ENCODE measurements at regions not wholly inside any gene's neighbourhood (a gene's known extent, or its start where the extent isn't known, plus 50 kb on each side); places are given as distances from the start of the nearest gene placed in this dataset.
"Not testable (repeated sequence)": the region's sequence is repeated elsewhere in the genome, so short reads cannot be mapped to it uniquely, and the experiment has no call there.

DNA sequence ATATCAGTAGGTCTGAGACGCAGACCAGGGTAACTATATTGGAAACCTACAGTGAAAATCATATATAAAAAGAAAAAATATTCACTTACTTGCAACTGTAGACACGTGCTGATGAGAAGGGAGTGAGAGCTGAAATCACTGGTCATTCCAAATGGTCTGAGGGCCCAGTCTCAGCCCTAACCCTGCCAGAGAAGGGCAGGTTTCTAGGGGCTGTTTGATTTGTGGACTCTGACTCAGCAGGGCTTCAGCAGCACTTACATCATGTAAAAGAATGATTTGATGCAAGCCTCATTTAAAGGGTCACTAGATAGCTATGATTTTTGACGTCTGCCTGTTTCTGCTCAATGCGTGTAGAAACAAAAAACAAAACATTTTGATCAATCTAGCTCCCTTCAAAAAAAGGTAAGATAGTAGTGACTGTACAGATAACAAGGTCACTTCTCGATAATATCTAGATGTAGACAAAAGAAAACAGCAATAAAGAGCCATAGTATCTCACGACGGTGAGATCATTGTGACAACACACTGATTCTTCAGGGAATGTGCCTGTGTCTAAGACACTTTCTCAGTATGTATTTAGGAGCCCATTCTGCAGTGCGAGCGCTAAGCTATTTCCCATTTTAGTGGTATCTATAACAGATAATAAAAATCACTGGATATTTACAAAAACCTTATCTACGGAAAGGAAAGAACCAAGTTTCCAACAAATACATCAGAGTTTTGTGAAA is 307.2 kb downstream of the HIVEP2 start:
- no peak for DNase-seq

DNA sequence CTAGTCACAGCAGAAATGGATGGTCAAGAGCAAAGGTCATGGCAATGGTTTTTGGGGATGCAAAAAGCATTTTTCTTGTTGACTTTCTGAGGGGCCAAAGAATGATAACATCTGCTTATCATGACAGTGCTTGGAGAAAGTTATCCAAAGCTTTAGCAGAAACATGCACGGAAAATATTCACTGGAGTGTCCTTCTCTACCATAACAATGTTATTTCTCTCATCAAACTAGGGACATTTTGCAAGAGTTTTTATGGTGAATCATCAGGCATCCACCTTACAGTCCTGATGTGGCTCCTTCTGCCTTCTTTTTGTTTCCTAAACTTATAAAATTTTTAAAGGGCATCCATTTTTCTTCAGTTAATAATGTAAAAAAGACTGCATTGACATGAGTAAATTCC is 302.3 kb downstream of the HIVEP2 start:
- no peak for DNase-seq

DNA sequence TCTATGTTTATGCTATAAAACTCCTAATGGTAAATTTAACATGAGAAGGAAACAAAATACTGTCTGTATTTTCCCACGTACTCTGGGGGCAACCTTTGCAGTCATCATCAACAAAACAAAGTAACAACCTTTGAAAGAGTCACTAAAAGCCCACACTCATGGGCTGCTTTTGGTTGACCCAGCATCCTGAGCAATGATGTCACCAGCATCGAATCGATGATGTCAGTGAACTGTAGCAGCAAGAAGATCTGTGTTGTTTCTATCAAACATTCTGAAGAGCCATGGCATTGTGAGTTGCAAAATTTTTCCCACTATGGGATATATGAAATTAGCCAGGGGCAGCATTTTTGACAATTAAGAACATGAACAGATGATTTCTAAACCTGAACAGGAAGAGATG is 300.1 kb downstream of the HIVEP2 start:
- DNase-seq = no peak

DNA sequence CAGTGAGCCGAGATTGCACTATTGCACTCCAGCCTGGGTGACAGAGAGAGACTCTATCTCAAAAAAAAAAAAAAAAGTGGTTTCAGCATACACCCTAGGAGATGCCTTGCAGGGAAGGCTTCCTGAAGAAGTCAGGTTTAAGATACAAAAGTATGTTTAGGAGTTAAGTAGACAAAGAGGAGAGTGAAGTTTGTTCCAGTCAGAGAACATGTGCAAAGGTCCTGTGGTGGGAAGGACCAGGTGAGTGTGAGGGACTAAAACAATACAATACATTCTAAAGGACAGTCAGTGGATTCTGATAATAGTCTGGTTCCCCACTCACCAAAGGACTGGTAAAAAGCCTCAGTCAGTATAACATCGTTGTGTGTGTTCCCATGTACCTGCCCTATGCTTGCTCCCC is 299.3 kb downstream of the HIVEP2 start:
- no peak for DNase-seq

DNA sequence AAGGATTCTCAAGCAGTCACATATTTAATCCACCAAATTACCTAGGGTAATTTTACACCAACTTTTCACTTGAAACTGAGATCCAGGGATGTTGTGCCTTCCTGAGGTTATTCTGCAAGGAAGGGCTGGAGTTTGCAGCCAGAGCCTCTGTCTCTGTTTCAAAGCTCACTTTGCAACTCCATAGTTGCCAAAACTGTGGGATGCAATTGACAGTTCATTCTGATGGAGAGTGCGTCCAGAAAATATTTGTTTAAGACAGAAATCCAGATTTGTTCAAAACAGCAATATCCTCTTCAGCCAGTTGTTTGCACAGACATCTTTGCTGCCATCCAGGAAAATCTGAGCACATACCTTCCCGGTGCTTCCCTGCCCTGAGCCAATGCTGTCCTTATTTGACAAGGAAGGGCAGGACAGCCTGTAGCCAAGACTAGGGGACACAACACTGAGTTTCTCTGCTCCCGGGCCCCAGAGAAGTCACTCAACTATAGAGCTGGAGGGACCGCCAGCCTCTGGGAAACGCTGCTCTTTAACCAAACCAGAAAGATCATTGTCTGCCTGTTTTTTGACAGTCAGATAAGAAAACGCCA is 297.4 kb downstream of the HIVEP2 start:
- DNase-seq = no peak

DNA sequence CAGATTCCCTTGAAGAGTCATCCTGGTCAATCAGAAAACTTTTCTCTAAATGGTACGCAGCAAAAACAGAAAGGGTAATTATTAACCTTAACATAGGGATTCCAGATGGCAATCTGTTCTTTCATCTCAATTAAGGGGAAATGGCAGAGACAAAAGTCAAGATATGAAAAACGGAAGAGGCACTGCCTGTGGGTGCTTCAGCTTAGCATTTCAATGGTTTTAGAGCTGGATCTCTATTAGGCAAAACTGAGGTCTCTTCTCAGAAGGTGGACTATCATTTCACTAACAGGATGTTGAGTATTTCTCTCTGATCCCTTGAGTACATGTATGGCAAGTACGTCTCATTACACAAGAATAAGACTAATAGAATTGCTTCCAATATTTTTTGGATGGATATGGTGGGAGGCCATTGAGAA is 296.9 kb downstream of the HIVEP2 start:
- DNase-seq = no peak

DNA sequence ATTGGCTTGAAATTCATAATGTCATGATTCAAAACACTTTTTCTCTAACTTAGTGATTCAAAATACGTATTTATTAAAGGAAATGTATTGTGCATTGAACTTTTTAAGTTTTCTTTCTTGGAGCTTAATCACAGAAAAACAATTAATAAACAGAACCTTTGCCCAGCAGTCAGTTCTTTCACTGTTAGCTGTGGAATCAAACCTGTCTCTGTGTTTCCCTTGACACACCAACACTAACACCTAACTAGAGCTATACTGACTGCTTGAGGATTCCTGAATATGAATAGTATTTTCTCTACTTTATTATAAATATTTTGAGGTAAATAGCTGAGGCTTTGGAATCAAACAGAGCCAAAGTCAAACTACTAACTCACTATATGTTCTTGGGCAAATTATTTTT is 296.4 kb downstream of the HIVEP2 start:
- DNase-seq = no peak

DNA sequence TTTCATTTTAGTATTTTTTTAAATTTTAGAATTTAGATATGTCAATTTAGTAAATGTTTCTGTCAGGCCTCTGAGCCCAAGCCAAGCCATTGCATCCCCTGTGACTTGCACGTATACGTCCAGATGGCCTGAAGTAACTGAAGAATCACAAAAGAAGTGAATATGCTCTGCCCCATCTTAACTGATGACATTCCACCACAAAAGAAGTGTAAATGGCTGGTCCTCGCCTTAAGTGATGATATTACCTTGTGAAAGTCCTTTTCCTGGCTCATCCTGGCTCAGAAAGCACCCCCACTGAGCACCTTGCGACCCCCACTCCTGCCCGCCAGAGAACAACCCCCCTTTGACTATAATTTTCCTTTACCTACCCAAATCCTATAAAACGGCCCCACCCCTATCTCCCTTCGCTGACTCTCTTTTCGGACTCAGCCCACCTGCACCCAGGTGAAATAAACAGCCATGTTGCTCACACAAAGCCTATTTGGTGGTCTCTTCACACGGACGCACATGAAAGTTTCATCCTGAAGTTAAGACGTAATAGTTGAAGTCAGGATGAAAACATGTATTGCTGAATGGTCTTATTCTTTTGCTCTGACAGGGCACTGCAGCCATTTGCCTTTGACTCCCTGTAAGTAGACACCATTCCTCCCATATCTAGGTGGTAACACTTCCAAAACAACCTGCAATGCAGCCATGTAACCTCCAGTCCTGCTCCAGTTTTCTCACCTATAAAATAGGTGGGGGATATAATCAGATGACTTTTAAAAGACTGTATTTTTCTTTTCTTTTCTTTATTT is 295.3 kb downstream of the HIVEP2 start:
- DNase-seq = not testable (repeated sequence)

DNA sequence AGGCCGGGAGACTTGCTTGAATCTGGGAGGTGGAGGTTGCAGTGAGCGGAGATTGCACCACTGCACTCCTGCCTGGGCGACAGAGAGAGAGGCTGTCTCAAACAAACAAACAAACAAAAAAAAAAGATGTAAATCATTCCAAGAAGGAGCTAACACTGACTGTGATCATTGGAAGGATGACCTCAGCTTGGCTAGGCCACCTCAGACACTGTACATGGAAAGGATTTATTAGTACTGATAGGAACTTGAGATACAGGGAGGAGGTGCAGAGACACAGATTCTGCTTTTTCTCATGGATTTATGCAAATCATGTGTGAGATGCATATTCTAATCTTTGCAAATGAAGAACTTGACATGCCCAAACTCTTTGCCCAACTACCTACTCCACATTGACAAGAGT is 293.6 kb downstream of the HIVEP2 start:
- no peak for DNase-seq

DNA sequence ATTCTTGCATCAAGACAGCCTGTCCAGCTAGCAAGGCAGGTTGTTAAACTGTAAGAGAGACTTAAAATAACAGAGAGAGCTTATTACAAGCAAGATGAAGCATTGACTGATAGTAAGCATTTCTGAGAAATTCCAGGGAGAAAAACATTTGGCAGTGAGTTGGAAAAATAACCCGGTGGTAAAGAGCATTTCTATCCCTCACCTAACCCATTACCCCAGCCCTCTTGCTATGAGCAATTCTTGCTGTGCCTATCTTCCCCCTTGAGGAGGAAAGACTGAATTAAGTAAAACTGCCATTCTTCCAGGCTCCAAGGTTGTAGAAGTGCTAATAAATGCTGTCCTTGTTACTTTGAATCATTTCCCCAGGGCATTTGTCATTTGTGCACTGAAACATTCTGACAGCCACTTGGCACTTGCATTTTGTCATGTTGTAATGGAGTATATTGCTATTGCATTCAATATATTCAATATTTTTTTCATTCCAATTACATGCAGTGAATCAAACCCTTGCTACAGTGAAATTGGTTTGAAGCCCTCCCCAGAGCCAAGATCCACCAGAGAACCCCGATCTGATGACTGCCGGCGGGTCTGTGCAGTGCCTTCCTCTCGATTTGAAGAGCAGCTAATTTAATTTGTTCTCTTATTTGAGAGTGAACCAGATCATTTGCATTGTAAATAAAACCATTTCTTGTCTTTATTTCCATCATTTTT is 291.1 kb downstream of the HIVEP2 start:
- no peak for DNase-seq

DNA sequence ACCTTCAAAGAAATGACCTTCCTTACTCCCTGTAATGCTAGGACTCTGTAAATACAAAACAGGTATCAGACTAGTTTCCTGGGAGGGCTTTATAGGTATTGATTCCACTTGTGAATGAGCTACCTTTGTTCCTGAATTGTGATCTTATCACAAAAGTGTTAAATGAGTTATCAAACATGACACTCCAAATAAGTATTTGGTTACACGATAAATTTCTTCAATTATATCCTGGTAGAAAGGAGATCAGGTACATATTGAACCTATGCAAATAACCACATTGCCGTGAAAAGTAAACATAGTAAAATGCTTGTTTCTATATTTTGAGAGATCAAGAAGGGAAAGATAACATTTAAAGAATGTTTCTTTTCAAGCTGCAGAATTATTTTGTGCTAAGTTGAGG is 285.3 kb downstream of the HIVEP2 start:
- no peak for DNase-seq

DNA sequence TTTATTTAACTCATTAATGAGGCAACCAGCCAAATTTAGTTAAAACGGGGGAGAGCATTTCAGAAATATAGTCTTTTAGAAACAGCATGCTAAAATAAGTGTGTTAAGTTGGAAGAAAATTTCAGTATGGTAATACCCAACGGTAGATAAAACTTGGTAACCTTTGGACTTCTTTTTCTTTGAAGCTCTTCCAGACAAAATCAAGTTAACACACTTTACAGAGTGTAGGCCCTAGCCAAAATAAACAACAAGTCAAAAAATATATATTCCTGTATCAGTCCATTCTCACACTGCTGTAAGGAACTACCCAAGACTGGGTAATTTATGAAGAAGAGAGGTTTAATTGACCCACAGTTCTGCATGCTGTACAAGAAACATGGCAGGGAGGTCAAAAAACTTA is 279.6 kb downstream of the HIVEP2 start:
- no peak for DNase-seq

DNA sequence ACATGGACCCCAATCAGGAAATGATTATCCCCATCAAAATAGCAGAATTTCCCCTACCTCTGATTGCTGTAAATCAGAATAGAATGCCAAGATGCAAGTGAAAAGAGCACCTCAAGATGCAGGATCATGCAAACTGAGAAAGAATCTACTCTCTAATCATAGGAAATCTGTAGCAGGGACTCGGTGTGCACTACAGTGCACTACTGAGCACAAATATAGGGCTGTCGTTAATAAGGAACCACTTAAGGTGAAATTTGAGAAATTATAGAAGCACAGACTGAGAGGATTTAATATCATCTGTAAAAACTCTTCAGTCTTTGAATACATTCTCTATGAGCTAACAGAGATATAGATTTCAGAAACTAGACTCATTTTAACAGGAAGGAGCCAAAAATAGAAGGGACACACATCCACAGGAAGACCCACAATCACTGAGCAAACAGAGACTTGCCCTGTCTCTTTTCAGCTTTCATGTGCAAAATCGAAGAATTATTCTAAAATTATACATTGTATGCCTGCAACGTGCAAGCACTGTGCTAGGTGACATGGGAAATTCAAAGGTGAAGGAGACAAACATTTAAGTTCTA is 278.3 kb downstream of the HIVEP2 start:
- no peak for DNase-seq

DNA sequence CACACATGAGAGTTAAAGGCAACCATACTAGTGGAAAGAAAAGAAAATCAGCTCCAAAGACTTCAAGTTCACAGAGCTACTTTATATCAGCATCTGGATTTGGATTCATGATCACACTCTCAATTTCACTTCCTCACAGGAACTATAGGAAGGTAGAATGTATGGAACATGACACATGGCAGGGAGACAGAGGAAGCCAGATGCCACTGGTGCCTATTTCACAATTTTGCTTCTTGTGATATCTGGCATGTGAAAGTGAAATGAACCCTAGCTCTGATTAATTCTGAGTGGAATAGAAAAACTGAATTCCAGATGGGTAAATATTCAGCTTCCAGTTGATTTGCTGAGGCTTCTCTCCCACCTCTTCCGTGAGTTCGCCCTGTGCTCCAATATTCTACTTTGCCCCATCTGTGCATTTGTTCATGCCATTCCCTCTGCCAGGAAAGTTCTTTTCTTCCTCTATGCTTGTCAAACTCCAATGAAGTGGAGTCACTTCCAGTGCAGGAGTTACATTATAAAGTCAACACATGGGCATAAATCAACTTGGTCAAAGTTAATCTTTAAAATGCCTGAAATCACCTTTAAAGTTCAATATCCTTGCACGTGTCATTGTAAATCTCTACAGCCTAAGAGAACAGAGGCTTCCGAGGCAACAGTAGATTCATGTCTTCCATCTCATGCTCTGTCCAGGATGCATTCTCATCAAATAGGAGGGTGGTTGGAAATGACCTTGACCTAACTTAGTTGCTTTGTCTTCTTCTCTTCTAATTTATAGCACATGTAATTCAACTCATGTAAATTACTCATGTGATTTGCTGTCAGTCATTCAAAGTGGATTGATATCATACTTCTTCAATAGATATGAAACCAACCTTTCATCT is 275.3 kb downstream of the HIVEP2 start:
- no peak for DNase-seq

DNA sequence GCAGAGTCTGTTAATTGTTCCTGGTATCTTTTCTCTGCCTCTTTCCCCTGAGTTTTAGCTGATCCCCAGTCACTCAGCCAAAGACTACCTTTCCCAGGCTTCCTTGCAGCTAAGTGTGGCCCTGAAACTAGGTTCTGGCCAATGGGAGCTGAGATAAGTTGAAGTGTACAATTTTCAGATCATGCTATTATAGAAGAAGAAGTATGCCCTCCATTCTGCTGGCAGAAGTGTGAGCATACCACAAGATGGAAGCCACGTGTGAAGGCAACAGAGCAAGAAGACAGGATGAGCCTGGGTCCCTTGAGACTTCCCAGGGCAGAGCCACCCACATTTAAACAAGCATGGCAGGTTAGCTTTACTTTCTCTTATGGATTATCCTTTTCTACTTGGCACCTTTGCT is 273.2 kb downstream of the HIVEP2 start:
- no peak for DNase-seq

DNA sequence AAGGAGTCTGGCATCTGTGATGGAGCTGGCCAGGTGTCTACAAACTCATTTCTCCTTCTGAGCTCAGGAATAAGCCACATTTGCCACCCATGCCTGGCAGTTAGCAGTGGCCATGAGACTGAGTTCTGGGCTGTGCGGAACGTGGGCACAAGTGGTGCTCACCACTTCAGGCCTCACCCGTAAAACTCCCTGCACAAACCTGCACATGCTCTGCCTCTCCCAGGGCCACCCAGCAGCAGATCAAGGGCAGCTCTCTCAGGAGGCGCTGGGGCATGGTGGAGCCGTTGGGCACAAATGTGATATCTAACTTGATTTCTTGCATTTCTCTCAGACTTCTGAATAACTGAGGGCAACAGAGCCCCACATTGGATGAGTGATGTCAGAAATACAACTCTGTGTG is 269.5 kb downstream of the HIVEP2 start:
- DNase-seq = no peak

DNA sequence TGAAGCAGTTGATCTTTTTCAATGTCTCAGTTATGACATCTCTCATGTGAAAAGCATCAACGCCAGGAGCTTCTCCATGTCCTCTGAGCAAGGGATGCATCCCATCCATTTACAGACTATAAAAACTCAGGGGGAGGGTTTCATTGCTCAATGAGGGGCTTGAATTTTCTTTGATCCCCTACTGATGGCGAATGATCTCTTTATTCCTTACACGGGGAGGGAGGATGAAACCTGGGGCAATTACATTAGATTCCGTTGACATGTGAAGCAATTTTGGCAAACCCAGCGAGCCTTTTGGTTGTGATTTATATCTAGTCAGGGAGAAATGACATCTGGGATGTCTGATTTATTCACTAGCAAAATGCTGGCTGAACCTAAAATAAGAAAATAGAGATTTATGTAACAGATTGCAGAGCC is 268.9 kb downstream of the HIVEP2 start:
- DNase-seq = no peak

DNA sequence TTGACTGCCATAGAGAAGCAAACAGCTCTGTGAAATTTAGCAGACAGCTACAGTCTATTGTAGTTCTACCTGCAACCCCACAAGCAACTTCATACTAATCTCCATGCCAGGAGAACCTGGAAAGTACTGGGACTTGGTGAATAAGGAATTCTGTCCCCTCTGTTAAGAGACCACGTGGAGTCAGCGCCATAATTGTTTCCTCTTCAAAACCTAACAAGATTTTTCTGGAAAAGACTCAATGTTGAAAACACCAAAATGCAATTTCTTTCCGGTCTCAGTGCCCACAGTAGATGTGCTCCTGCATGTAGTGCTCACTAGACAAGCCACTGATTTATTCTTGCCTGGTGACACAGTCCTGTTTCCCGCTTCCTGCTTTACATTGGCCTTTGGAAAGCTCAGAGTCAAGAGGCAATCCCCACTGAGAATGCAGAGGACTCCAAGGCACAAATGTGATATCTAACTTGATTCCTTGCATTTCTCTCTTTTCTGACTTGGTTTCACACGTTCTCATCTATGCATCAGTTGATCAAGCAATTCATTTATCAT is 268.3 kb downstream of the HIVEP2 start:
- DNase-seq = no peak

DNA sequence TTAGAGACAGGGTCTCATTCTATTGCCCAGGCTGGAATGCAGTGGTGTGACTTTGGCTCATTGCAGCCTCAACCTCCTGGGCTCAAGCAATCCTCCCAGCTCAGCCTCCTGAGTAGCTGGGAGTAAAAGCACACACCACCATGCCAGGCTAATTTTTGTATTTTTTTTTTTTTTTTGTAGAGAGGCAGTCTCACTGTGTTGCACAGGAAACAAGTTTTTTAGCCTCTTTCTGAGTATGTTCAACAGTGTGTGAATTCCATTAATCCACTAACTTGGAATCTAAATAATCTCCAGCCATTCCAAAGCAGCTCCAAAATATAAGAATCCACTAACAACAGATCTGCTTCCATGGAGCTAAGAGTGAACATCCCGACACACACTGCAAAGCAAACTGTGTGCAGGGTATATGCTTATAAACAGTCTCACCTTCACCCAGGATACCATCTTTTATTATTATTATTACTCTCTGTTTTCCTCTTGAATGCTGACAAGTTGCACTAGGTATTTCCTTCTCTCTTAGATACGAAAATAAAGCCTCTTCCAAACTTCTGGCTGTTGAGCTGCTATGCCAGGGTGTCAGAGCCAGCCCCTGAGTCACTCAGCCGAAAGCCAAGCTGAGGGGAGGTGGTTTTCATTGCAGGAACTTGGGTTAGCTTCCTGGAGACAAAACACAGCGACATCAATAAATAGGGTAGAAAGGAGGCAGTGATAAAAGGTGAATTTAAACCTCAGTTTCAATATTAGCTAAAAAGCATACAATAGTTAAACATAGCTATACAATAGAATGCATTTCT is 264.9 kb downstream of the HIVEP2 start:
- peak in 1 of 2 experiments; percentile 9 for DNase-seq

DNA sequence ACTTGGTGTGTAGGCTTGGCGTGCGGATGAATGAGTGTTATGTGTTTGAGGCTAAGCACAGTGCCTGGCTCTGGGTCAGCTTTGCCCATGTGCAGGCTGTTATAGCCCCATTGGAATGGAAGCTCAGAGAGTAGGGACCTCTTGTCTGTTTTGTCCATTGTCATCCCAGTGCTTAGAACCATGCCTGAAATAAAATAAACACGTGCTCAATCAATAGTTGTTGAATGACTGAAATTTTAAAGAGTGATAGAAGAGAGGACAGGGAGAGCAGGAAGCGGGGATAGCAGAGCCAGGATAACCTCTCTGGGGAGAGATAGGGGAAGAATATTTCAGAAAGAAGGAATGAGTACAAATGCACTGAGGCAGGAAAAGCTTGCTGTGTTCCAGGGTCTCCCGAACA is 263.9 kb downstream of the HIVEP2 start:
- DNase-seq = no peak

DNA sequence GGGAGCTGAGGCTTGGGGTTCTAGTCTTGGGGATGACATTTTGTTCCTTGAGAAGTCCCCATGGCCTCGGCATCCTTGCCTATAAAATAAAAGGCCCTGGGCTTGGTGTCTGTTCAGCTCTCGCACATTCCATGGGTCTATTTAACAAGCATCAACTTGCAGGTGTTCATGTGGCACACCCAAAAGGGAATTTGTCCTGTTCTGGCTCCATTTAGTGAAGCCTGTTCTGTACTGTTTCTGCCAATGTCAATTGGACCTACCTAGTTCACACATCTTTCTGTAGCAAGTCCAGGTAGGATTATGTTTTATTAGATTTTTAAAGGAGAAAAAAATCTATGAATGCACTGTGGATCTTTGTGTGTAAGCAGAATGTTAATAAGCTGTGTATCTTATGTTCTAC is 262.0 kb downstream of the HIVEP2 start:
- DNase-seq = no peak

All from activated CD4-positive, alpha-beta T cell treated with anti-CD3 and anti-CD28 coated beads, Interleukin-2, amount 50 U/mL, for 4 hours (primary cell).